GM23338 (cell line): ENCODE measurements at regions not wholly inside any gene's neighbourhood (a gene's known extent, or its start where the extent isn't known, plus 50 kb on each side); places are given as distances from the start of the nearest gene placed in this dataset.

Experiments used
- ATAC-seq: fragments of 200-7000 bp; cut with Tn5 transposase; 3 replicates; pipeline ENCODE4 v1.9.1; 2020
- DNase-seq: peaks from one replicate; pipeline ENCODE4 v3.0.0-alpha.2; 2015; ENCODE audit warnings: low spot score
- H2AFZ ChIP-seq: fragments of 200-600 bp; sonication (generic); 2 replicates; pipeline ENCODE4 v1.8.0; 2016; ENCODE audit warnings: antibody characterized with exemption, mild to moderate bottlenecking, moderate library complexity
- H3F3A ChIP-seq: fragments of 200-600 bp; sonication (generic); replicated peaks from 2 replicates; pipeline ENCODE4 v1.8.0; 2017; ENCODE audit warnings: antibody characterized with exemption, mixed run types, low read depth
- H3K27ac ChIP-seq: fragments of 200-600 bp; sonication (generic); 2 replicates; pipeline ENCODE4 v1.6.1; 2016; ENCODE audit warnings: low read depth
- H3K27me3 ChIP-seq: fragments of 200-600 bp; sonication (generic); 2 replicates; pipeline ENCODE4 v1.8.0; 2016; ENCODE audit warnings: mild to moderate bottlenecking, mixed run types, moderate library complexity; ENCODE audit not compliant: insufficient read depth
- H3K36me3 ChIP-seq: fragments of 200-600 bp; sonication (generic); 2 replicates; pipeline ENCODE4 v1.8.0; 2016; ENCODE audit warnings: mild to moderate bottlenecking; ENCODE audit not compliant: insufficient read depth
- H3K4me1 ChIP-seq: fragments of 200-600 bp; sonication (generic); 2 replicates; pipeline ENCODE4 v1.8.0; 2016; ENCODE audit warnings: mild to moderate bottlenecking, moderate library complexity; ENCODE audit not compliant: insufficient read depth
- H3K4me2 ChIP-seq: fragments of 200-600 bp; sonication (generic); 2 replicates; pipeline ENCODE4 v1.7.1; 2017; ENCODE audit warnings: mixed run types
- H3K4me3 ChIP-seq: fragments of 200-600 bp; sonication (generic); 2 replicates; pipeline ENCODE4 v1.6.1; 2016; ENCODE audit warnings: mixed run types
- H3K79me2 ChIP-seq: fragments of 200-600 bp; sonication (generic); replicated peaks from 2 replicates; pipeline ENCODE4 v1.8.0; 2017; ENCODE audit warnings: mild to moderate bottlenecking; ENCODE audit not compliant: insufficient read depth
- H3K9me2 ChIP-seq: fragments of 200-600 bp; sonication (generic); 2 replicates; pipeline ENCODE4 v1.8.0; 2017; ENCODE audit not compliant: insufficient read depth
- H4K20me1 ChIP-seq: fragments of 200-600 bp; sonication (generic); replicated peaks from 2 replicates; pipeline ENCODE4 v1.8.0; 2017; ENCODE audit warnings: mild to moderate bottlenecking; ENCODE audit not compliant: insufficient read depth
- H3K27ac Mint-ChIP-seq: 2 replicates; pipeline ENCODE4 v1.8.0; 2020; ENCODE audit warnings: inconsistent platforms, mild to moderate bottlenecking, moderate library complexity, mixed read lengths
- H3K27me3 Mint-ChIP-seq: 3 replicates; pipeline ENCODE4 v1.8.0; 2022; ENCODE audit warnings: low read depth, mild to moderate bottlenecking, moderate library complexity, mixed read lengths, inconsistent platforms; ENCODE audit not compliant: insufficient read depth, poor library complexity
- H3K36me3 Mint-ChIP-seq: 3 replicates; pipeline ENCODE4 v1.8.0; 2021; ENCODE audit warnings: low read depth, mild to moderate bottlenecking, inconsistent platforms, moderate library complexity, mixed read lengths
- H3K4me1 Mint-ChIP-seq: 3 replicates; pipeline ENCODE4 v1.8.0; 2020; ENCODE audit warnings: mild to moderate bottlenecking, inconsistent platforms, mixed read lengths
- H3K4me3 Mint-ChIP-seq: 3 replicates; pipeline ENCODE4 v1.8.0; 2021; ENCODE audit warnings: moderate library complexity, mild to moderate bottlenecking, inconsistent platforms, mixed read lengths
- H3K9me3 Mint-ChIP-seq: 3 replicates; pipeline ENCODE4 v1.8.0; 2020; ENCODE audit warnings: moderate library complexity, mild to moderate bottlenecking, inconsistent platforms, mixed read lengths
- CREB1 ChIP-seq: fragments of 250-450 bp; sonication (Bioruptor Pico); IDR thresholded peaks from 2 replicates; pipeline ENCODE4 v1.5.0; 2020; ENCODE audit warnings: low read depth, mild to moderate bottlenecking, moderate library complexity
- CTCF ChIP-seq, 2 experiments: fragments of 200-600 bp in 1 of 2; sonication (generic) in 1 of 2; conservative IDR thresholded peaks; 2 replicates each; pipeline versions ENCODE4 v1.5.1 to v1.6.1; 2016 to 2017; ENCODE audit warnings: antibody characterized with exemption in 2 of 2, low read depth in 2 of 2, mild to moderate bottlenecking in 2 of 2, moderate library complexity in 1 of 2
- ETS1 ChIP-seq: IDR thresholded peaks from 2 replicates; pipeline ENCODE4 v1.6.1; 2016; ENCODE audit warnings: antibody characterized with exemption
- EZH2 ChIP-seq: fragments of 200-600 bp; sonication (generic); IDR thresholded peaks from one replicate; pipeline ENCODE4 v1.8.0; 2017; ENCODE audit warnings: antibody characterized with exemption, mild to moderate bottlenecking, low read depth; ENCODE audit not compliant: unreplicated experiment
- EZH2phosphoT487 ChIP-seq: fragments of 200-600 bp; sonication (generic); IDR thresholded peaks from one replicate; pipeline ENCODE4 v1.8.1; 2018; ENCODE audit warnings: antibody characterized with exemption; ENCODE audit not compliant: unreplicated experiment
- JUNB ChIP-seq: IDR thresholded peaks from one replicate; pipeline ENCODE4 v1.6.1; 2016; ENCODE audit warnings: antibody characterized with exemption; ENCODE audit not compliant: unreplicated experiment
- NANOG ChIP-seq: IDR thresholded peaks from 2 replicates; pipeline ENCODE4 v1.6.1; 2016; ENCODE audit warnings: antibody characterized with exemption, borderline replicate concordance
- POLR2AphosphoS5 ChIP-seq: IDR thresholded peaks from 2 replicates; pipeline ENCODE4 v1.6.1; 2016; ENCODE audit warnings: antibody characterized with exemption, low read depth
- REST ChIP-seq: IDR thresholded peaks from one replicate; pipeline ENCODE4 v1.6.1; 2018; ENCODE audit warnings: antibody characterized with exemption; ENCODE audit not compliant: unreplicated experiment
- STAT1 ChIP-seq: IDR thresholded peaks from one replicate; pipeline ENCODE4 v1.6.1; 2016; ENCODE audit warnings: antibody characterized with exemption; ENCODE audit not compliant: unreplicated experiment
- ZNF114 ChIP-seq: fragments of 250-450 bp; sonication (Bioruptor Pico); IDR thresholded peaks from 2 replicates; pipeline ENCODE4 v1.5.0; 2020; ENCODE audit warnings: mild to moderate bottlenecking, moderate library complexity
- ZNF331 ChIP-seq: fragments of 250-450 bp; sonication (Bioruptor Pico); IDR thresholded peaks from 2 replicates; pipeline ENCODE4 v1.5.0; 2020; ENCODE audit warnings: low read depth, mild to moderate bottlenecking, moderate library complexity
- ZNF462 ChIP-seq: fragments of 250-450 bp; sonication (Bioruptor Pico); IDR thresholded peaks from 2 replicates; pipeline ENCODE4 v1.5.0; 2020; ENCODE audit warnings: mild to moderate bottlenecking, moderate library complexity

GRCh38 chr15:31792611-31793199 lies 237.6 kb upstream of the CHRNA7 start (continued):
- no peak for TF ChIP-seq JUNB

- Histone ChIP-seq H3F3A (no peaks in the 10 kb centered on the region), H3K4me1 (no peaks in the 10 kb centered on the region), H3K27ac (no peak overlapping the region), H3K27me3 (no peaks in the 10 kb centered on the region), H3K79me2 (no peaks in the 10 kb centered on the region), H3K9me2 (no peaks in the 10 kb centered on the region), H3K36me3 (no peaks in the 10 kb centered on the region), H4K20me1 (no peaks in the 10 kb centered on the region), H3K4me2 (no peak overlapping the region), H3K4me3 (no peak overlapping the region), H2AFZ (no peak overlapping the region)
- TF ChIP-seq POLR2AphosphoS5 (no peak), CTCF (conservative IDR thresholded peaks at IDR 0.05; ENCODE audit: low read depth in 2 of 2) (no peak), JUNB (no peak), ZNF114 (CRISPR knock-in tag) (no peak), NANOG (no peak), ZNF331 (CRISPR knock-in tag) (no peak), STAT1 (no peak), EZH2phosphoT487 (no peak), ETS1 (no peak), EZH2 (no peak), CREB1 (no peak), REST (no peak), ZNF462 (CRISPR knock-in tag) (no peak)
- no peaks in the 10 kb centered on the region for H3K36me3 Mint-ChIP-seq
- no peak for DNase-seq
- no peaks in the 10 kb centered on the region for H3K9me3 Mint-ChIP-seq
- H3K27me3 Mint-ChIP-seq = peaks cover 1% of the 10 kb centered on the region
- H3K27ac Mint-ChIP-seq = no peak overlapping the region
- no peak overlapping the region for H3K4me3 Mint-ChIP-seq
- ATAC-seq = no peak
- 0 out of 3 replicates have a peak, but pooled peaks cover 3% of the 10 kb centered on the region for H3K4me1 Mint-ChIP-seq
Measured at GRCh38 chr15:31799319-31799714, 231.0 kb upstream of the CHRNA7 start.
